ENCODE measurements at regions not wholly inside any gene's neighbourhood (a gene's known extent, or its start where the extent isn't known, plus 50 kb on each side); places are given as distances from the start of the nearest gene placed in this dataset.

- Histone ChIP-seq H2AFZ (ENCODE audit: low read depth, low read length) (no peak overlapping the region), H3K4me3 (ENCODE audit: insufficient read depth, low read depth, low read length) (no peak overlapping the region), H3K9me3 (ENCODE audit: insufficient read depth, low read depth, low read length) (no peaks in the 10 kb centered on the region), H3K4me1 (ENCODE audit: insufficient read depth, low read length) (no peaks in the 10 kb centered on the region), H3K36me3 (ENCODE audit: insufficient read depth, low read length) (no peaks in the 10 kb centered on the region), H3K27me3 (ENCODE audit: insufficient read depth, low read length) (peaks cover 31% of the 10 kb centered on the region), H3K9ac (ENCODE audit: low read length) (no peak overlapping the region), H3K4me2 (ENCODE audit: low read length) (no peak overlapping the region), H3K27ac (ENCODE audit: low read depth, low read length) (no peak overlapping the region), H3K79me2 (ENCODE audit: insufficient read depth, low read length) (no peaks in the 10 kb centered on the region), H4K20me1 (ENCODE audit: insufficient read depth, low read length) (no peaks in the 10 kb centered on the region)
- no peak overlapping the region for H3K4me3 Mint-ChIP-seq (ENCODE audit: unreplicated experiment)
- FAIRE-seq, result no peak
- peaks cover 3% of the 10 kb centered on the region for H3K4me1 Mint-ChIP-seq (ENCODE audit: low read depth, unreplicated experiment)
- peaks cover 2% of the 10 kb centered on the region for H3K36me3 Mint-ChIP-seq (ENCODE audit: low read depth, unreplicated experiment)
- H3K27me3 Mint-ChIP-seq (ENCODE audit: low read depth, unreplicated experiment), result peaks cover 28% of the 10 kb centered on the region
- no peak for DNase-seq (ENCODE audit: low read depth)
- TF ChIP-seq, protein P1, sequence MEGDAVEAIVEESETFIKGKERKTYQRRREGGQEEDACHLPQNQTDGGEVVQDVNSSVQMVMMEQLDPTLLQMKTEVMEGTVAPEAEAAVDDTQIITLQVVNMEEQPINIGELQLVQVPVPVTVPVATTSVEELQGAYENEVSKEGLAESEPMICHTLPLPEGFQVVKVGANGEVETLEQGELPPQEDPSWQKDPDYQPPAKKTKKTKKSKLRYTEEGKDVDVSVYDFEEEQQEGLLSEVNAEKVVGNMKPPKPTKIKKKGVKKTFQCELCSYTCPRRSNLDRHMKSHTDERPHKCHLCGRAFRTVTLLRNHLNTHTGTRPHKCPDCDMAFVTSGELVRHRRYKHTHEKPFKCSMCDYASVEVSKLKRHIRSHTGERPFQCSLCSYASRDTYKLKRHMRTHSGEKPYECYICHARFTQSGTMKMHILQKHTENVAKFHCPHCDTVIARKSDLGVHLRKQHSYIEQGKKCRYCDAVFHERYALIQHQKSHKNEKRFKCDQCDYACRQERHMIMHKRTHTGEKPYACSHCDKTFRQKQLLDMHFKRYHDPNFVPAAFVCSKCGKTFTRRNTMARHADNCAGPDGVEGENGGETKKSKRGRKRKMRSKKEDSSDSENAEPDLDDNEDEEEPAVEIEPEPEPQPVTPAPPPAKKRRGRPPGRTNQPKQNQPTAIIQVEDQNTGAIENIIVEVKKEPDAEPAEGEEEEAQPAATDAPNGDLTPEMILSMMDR (IDR thresholded peaks at IDR 0.05; ENCODE audit: insufficient read depth, low read depth, low read length), result no peak
- TF ChIP-seq EZH2 (IDR thresholded peaks at IDR 0.05; ENCODE audit: insufficient read depth, low read length), result no peak
- H3K27ac Mint-ChIP-seq (ENCODE audit: unreplicated experiment), result no peak overlapping the region
- H3K9me3 Mint-ChIP-seq (ENCODE audit: unreplicated experiment), result peaks cover 12% of the 10 kb centered on the region
Observed at GRCh38 chr3:45337839-45338470, 50.4 kb upstream of the LARS2 start.

All from astrocyte (in vitro differentiated cells and primary cell).